HEK293T (cell line): ENCODE measurements at regions not wholly inside any gene's neighbourhood (a gene's known extent, or its start where the extent isn't known, plus 50 kb on each side); places are given as distances from the start of the nearest gene placed in this dataset.

Experiments used
- ARNT ChIP-seq: fragments of 450-650 bp; IDR thresholded peaks from 2 replicates; pipeline ENCODE4 v1.6.1; 2017; ENCODE audit warnings: mild to moderate bottlenecking
- BHLHE40 ChIP-seq: fragments of 450-650 bp; IDR thresholded peaks from 2 replicates; pipeline ENCODE4 v1.6.1; 2016; ENCODE audit warnings: mild to moderate bottlenecking, moderate library complexity, borderline replicate concordance
- FOXA1 ChIP-seq: fragments of 450-650 bp; IDR thresholded peaks from 2 replicates; pipeline ENCODE4 v1.6.1; 2016; ENCODE audit warnings: mild to moderate bottlenecking
- FOXK2 ChIP-seq: fragments of 450-650 bp; IDR thresholded peaks from 2 replicates; pipeline ENCODE4 v1.6.1; 2016; ENCODE audit warnings: mild to moderate bottlenecking
- SP1 ChIP-seq: fragments of 450-650 bp; IDR thresholded peaks from 2 replicates; pipeline ENCODE4 v1.6.1; 2017
- SUZ12 ChIP-seq: fragments of 450-650 bp; IDR thresholded peaks from 2 replicates; pipeline ENCODE4 v1.6.1; 2016; ENCODE audit warnings: mild to moderate bottlenecking
- ZNF384 ChIP-seq: fragments of 450-650 bp; IDR thresholded peaks from 2 replicates; pipeline ENCODE4 v1.6.1; 2016

DNA sequence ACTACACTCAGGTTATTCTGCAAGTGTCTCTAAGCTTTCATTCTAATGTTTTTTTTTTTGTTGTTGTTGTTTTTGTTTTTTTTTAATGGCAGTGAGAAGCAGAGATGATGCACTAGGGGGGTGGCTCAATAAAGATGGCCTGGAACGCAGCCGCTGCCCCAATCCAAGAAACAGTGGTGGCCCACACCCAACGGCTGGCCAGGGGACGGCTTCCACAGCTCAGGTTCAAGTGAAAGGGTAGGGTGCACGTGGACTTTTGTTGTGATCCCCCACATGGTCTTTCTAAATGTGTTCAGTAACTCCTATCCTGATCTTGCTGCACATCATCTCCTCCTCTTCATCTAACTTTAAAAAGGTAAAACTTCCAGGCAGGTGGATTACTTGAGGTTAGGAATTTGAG, 190.1 kb downstream of the NDUFA10 start:
- TF ChIP-seq FOXK2 (no peak), ARNT (no peak), BHLHE40 (no peak), SUZ12 (no peak), FOXA1 (no peak), ZNF384 (no peak), SP1 (no peak)
